ENCODE measurements at regions not wholly inside any gene's neighbourhood (a gene's known extent, or its start where the extent isn't known, plus 50 kb on each side); places are given as distances from the start of the nearest gene placed in this dataset.
"Not testable (repeated sequence)": the region's sequence is repeated elsewhere in the genome, so short reads cannot be mapped to it uniquely, and the experiment has no call there.

- DNase-seq: peak; percentile 83
These were observed 101.0 kb upstream of the PIK3R1 start for GRCh38 chr5:68114378-68115040.

DNA sequence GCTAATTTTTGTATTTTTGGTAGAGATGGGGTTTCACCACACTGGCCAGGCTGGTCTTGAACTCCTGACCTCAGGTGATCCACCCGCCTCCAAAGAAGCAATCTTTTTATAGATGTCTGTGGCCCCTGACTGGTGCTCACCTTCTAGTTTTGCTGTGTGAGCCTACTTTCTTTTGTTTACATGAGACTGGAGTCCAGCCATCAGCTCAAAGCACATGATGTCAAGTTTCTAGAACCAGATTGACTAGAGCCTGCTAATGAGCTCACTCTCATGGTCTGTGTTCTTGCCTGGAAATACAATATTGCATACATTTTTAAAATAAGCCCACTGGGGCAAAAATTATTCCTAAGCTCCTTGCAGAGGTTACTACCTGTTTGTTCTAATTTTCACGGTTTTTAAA is 102.9 kb upstream of the PIK3R1 start:
- DNase-seq: no peak

DNA sequence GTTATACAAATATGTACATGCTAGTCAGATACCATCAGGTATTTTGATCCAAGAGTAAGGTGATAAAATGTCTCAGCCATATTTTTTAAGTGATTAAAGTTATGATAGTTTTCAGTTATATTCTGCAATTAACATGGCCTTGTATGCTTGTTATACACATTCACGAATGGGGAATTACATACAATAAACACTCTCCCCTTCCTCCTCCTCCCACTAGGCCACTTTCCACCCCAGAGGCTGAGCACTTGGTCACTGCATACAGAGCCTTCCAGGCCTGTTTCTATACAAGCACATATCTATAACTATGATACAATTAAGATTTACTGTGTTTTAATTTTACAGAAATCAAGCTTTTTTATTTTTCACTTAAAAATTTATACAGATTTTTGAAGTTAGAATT is 104.7 kb upstream of the PIK3R1 start:
- DNase-seq: no peak

DNA sequence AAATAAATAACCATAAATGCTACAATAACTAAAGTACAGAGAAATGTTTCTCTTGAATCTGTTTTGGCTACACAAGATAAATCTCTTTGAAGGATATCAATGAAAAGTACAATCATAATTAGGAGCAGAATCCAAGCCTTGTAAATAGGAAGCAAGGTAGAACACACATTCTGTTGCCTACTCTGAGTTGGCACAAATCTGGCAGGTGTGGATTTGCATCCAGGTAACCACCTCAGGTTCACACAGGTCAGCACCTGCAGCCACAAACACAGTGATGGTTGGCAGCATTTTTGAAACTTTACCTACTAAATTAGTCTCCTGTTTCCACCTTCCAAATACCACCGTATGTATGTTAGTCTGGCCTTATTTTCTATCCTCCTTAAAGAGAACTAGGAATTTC is 105.3 kb upstream of the PIK3R1 start:
- DNase-seq: no peak

DNA sequence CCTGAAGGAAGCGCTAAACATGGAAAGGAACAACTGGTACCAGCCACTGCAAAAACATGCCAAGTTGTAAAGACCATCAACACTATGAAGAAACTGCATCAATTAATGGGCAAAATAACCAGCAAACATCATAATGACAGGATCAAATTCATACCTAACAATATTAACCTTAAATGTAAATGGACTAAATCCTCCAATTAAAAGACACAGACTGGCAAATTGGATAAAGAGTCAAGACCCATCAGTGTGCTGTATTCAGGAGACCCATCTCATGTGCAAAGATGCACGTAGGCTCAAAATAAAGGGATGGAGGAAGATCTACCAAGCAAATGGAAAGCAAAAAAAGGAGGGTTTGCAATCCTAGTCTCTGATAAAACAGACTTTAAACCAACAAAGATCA is 111.3 kb upstream of the PIK3R1 start:
- not testable (repeated sequence) for DNase-seq

DNA sequence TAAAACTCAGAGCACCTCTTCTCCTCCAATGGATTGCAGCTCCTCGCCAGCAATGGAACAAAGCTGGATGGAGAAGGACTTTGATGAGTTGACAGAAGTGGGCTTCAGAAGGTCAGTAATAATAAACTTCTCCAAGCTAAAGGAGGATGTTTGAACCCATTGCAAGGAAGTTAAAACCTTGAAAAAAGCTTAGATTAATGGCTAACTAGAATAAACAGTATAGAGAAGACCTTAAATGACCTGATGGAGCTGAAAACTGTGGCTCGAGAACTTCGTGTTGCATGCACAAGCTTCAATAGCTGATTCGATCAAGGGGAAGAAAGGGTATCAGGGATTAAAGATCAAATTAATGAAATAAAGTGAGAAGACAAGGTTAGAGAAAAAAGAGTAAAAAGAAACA is 112.3 kb upstream of the PIK3R1 start:
- DNase-seq: not testable (repeated sequence)

DNA sequence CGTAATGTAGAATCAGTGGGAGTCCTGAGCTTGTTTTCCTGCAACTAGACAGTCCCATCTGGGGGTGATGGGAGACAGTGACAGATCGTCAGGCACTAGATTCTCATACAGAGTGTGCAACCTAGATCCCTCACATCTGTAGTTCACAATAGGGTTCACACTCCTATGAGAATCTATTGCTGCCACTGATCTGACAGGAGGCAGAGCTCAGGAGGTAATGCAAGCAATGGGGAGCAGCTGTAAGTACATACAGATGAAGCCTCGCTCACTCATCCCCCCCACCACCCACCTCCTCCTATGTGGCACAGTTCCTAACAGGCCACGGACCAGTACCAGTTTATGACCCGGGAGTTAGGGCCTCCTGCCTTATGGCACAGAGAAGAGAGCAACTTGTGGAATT is 116.2 kb upstream of the PIK3R1 start:
- no peak for DNase-seq

DNA sequence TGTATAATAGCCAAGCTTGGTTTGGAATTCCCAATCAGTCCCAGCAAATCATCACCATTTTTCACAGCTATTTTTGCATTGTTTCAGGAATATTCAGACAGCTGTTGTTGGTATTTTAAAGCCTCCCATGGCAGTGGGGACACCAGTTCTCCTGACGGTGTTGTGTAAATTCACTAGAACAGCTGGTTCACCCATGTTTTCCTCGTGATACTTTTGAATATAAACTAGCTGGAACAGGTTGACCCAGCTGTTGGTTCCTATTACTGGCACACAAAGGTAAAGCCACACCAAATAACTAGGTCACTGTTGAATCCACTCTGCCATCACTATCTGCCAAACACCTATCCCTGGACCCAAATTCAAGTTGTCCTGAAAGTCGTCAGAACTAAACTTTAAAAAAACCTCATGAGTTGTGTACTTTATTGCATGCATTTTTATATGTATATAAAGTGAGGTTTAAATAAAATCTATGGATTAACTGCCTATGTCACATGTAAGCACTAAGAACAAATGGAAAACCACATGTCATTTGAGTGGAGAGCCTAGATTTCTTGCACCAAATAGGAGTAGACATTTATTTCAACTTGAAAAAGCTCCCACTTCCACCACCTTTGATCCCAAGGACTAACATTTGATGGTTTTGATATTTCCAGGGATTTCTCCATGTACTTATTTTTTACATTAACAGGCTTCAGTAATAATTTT is 121.9 kb upstream of the PIK3R1 start:
- DNase-seq: no peak

GRCh38 chr5:68088302-68088701 is 127.3 kb upstream of the PIK3R1 start:
- DNase-seq: peak; percentile 83

DNA sequence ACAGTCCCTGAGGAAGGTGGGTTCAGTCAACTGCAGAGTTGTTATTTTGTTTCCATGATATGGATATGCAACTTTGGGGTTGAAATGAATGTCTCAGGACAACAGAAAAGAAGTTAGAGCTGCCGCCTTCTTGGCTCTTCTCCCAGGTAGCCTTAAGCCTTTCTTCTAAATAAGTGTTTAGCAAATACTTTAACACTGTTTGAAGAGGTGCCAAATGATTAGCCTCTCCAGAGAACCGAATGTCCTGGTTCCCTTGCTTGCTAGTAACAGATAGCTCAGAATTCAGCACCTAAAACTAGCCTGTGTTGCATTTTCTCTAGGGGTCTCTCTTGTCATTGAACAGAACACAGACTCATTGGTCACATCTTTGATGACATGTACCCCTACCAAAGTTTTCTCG is 127.7 kb upstream of the PIK3R1 start:
- DNase-seq: no peak

DNA sequence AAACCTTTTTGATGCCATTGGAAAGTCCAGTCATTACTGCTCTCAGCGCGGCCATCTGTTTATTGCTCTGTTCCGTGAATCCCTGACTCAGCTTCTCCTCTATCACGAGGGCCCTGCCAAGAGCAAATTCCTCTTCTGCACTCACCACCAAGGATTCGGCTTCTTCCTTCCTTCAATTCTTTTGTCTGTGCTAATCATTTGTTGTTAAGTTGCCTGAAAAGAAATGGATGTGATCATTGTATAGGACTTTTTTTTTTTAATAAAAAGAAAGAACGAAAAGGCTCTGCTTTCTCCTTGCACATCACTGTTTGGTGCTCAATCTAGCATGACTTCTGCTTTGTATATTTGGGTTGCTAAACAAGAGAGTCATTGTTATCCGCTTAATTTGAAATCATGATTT is 128.7 kb upstream of the PIK3R1 start:
- peak; percentile 34 for DNase-seq

GRCh38 chr5:68086439-68086838 is 129.1 kb upstream of the PIK3R1 start:
- DNase-seq: no peak

GRCh38 chr5:68084396-68084795 is 131.2 kb upstream of the PIK3R1 start:
- DNase-seq: no peak

- no peak for DNase-seq
These were observed 135.1 kb upstream of the PIK3R1 start for GRCh38 chr5:68080282-68081050.

GRCh38 chr5:68077349-68077894 is 138.1 kb upstream of the PIK3R1 start:
- DNase-seq: no peak

GRCh38 chr5:68074633-68075032 is 140.9 kb upstream of the PIK3R1 start:
- no peak for DNase-seq

DNA sequence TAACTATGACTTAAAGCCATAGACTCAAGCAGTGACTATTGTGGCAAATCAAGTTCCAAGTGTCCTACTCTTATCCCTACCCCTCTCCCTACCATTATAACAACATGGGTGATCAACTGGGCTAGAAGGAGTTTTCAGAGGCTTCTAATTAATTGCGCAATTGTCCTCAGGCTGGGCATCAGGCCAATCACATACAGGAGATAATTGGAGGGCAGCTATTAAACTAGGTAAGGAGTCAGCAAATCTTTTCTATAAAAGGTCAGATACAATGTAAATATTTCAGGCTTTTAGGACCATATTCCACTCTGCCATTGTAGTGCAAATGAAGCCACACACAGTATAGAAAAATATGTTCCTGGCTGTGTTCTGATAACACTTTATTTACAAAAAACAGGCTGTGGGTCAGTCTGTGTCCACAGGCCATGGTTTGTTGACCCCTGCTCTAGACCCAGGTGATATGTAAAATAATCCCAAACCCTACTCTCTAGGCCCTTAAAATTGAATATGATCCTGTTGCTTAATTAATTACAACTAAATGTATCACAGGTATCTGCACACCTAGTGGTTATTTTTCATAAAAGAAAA is 141.4 kb upstream of the PIK3R1 start:
- DNase-seq: no peak

- peak; percentile 46 for DNase-seq
These were observed 143.8 kb upstream of the PIK3R1 start for GRCh38 chr5:68071736-68072135.

DNA sequence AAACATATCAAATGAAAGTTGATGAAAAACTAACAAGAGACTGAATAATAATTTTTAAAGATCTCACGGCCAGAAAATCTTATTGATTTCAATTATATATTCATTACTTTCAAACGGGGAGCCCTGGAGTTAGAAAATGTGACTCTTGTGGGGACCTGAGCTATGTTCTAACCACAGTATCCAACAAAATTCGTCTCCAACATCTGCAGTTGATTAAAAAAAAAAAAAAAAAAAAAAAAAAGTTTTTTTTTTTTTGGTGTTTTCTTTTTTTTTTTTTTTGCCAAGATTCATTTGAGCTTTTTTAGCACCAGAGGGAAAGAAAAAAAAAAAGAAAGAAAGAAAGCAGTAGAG is 144.3 kb upstream of the PIK3R1 start:
- DNase-seq: peak; percentile 12

DNA sequence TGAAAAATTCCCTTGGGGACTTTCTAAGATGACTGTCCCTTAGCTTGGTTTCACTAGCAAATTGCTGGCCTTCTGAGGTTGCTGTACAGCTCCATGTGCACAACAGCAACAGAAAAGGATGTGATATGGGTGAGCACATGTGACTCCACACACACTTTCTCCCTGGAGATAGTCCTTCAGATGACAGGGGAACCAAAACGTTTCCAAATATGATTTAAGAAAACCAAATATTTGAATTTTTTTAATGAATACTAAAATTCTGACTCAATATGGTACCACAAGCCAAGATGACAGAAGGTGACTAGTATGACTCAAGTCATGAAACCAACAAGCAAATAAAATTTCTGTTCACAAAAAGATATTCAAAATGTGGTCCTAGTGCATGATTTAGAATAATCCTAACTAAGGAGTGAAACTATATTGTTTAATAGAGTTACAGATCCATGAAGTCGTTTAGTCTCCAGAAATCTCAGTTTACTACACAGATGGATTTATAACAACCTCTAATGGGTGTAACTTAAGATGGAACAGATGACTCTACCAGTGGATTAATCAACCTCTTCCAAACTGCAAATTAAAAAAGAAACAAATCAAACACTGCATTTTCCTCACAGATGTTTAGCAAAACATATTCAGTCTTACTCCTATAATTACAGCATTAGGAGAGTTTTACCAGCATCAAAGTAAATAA is 144.8 kb upstream of the PIK3R1 start:
- DNase-seq: peak; percentile 32

DNA sequence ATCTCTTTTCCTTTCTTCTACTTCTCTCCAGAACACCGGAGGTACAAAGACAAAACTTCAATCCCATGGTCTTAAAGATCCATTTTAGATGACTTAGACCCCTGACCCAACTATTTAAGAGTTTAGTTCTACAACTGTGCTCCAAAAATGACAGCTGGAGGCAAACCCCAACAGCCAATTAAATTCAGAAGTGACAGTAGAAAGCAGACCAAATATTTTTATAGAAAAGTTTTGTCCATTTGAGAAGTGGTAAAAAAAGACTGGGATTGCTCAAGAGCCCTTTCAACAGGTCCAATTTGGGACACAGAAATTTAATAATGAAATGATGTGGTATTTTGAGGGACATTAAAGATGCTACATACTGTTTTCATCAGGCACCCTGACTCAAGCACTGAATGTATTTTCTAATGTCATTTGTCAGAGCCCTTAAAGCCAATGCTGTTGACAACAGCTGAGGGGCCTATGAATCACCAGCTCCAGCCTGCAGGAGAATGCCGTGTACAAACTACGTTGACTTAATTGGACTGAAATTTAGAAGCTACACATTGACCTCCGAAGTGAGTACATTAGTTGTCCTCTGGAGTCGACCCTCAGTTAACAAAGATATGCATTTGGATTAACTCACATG is 147.5 kb upstream of the PIK3R1 start:
- DNase-seq: peak; percentile 30

DNA sequence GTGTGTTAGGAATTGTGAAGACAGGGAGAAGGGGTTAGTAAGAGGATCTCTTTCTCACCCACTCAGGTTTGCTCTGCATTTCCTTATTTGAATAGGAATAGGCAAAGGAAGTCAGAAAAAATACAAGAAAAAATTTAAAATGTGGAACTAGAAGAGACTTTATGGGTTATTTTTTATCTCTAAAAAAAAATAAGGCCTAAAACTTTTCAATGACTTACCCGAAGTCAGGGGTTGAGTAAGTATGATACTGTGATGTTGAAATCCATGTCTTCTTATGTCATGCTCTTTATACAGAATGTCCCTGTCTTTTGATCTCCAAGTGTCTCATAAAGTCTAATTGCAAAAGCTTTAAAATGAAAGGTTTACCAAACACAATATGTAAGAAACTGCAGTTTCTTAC is 148.3 kb upstream of the PIK3R1 start:
- DNase-seq: no peak
